ENCODE measurements at regions not wholly inside any gene's neighbourhood (a gene's known extent, or its start where the extent isn't known, plus 50 kb on each side); places are given as distances from the start of the nearest gene placed in this dataset.

GRCh38 chr1:244953901-244954300, 89.6 kb upstream of the HNRNPU start:
- H3K27me3 ChIP-seq (ENCODE audit: insufficient read depth, low read depth): no peaks in the 10 kb centered on the region
- H4K20me1 ChIP-seq (ENCODE audit: insufficient read depth): no peaks in the 10 kb centered on the region
- H3K4me3 ChIP-seq (IDR thresholded peaks at IDR 0.05; ENCODE audit: insufficient read depth, low read depth, low read length): no peak overlapping the region
- H3K36me3 ChIP-seq (ENCODE audit: insufficient read depth): no peaks in the 10 kb centered on the region
- H2AFZ ChIP-seq (ENCODE audit: low read depth): no peak overlapping the region
- H3K4me2 ChIP-seq: no peak overlapping the region
- TF ChIP-seq, protein P1, sequence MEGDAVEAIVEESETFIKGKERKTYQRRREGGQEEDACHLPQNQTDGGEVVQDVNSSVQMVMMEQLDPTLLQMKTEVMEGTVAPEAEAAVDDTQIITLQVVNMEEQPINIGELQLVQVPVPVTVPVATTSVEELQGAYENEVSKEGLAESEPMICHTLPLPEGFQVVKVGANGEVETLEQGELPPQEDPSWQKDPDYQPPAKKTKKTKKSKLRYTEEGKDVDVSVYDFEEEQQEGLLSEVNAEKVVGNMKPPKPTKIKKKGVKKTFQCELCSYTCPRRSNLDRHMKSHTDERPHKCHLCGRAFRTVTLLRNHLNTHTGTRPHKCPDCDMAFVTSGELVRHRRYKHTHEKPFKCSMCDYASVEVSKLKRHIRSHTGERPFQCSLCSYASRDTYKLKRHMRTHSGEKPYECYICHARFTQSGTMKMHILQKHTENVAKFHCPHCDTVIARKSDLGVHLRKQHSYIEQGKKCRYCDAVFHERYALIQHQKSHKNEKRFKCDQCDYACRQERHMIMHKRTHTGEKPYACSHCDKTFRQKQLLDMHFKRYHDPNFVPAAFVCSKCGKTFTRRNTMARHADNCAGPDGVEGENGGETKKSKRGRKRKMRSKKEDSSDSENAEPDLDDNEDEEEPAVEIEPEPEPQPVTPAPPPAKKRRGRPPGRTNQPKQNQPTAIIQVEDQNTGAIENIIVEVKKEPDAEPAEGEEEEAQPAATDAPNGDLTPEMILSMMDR (conservative IDR thresholded peaks at IDR 0.05; ENCODE audit: low read depth, low read length): no peak
- H3K27ac ChIP-seq: no peak overlapping the region
- no peaks in the 10 kb centered on the region for H3K79me2 ChIP-seq (ENCODE audit: insufficient read depth, low read depth)
- H3K9ac ChIP-seq: no peak overlapping the region
- no peaks in the 10 kb centered on the region for H3K4me1 ChIP-seq (ENCODE audit: low read depth, poor library complexity, severe bottlenecking)

DNA sequence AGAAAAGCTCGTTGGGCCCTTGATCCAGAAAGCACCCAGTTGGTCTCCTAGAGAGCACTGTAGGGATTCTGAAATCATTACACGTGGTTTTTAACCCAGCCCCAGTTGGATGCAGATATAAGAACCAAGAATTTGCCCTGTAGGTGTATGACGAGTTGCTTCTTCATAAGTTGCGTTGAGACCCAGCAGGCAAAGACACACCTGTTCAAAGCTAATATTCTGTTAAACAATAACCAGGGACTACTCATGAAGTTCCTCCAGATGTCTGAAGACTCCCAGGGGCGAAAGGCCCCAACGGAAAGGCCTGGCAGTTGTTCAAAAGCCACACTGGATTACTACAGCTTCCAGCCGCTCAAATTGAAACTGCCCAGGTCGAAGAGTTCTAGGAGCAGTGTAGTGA, 88.6 kb upstream of the HNRNPU start:
- Histone ChIP-seq H3K27me3 (ENCODE audit: insufficient read depth, low read depth) (no peaks in the 10 kb centered on the region), H3K27ac (no peak overlapping the region), H2AFZ (ENCODE audit: low read depth) (no peak overlapping the region), H3K79me2 (ENCODE audit: insufficient read depth, low read depth) (no peaks in the 10 kb centered on the region), H3K9ac (no peak overlapping the region), H3K4me3 (IDR thresholded peaks at IDR 0.05; ENCODE audit: insufficient read depth, low read depth, low read length) (no peak overlapping the region), H3K4me2 (no peak overlapping the region), H4K20me1 (ENCODE audit: insufficient read depth) (no peaks in the 10 kb centered on the region), H3K4me1 (ENCODE audit: low read depth, poor library complexity, severe bottlenecking) (no peaks in the 10 kb centered on the region), H3K36me3 (ENCODE audit: insufficient read depth) (no peaks in the 10 kb centered on the region)
- TF ChIP-seq, protein P1 (conservative IDR thresholded peaks at IDR 0.05; ENCODE audit: low read depth, low read length): no peak

DNA sequence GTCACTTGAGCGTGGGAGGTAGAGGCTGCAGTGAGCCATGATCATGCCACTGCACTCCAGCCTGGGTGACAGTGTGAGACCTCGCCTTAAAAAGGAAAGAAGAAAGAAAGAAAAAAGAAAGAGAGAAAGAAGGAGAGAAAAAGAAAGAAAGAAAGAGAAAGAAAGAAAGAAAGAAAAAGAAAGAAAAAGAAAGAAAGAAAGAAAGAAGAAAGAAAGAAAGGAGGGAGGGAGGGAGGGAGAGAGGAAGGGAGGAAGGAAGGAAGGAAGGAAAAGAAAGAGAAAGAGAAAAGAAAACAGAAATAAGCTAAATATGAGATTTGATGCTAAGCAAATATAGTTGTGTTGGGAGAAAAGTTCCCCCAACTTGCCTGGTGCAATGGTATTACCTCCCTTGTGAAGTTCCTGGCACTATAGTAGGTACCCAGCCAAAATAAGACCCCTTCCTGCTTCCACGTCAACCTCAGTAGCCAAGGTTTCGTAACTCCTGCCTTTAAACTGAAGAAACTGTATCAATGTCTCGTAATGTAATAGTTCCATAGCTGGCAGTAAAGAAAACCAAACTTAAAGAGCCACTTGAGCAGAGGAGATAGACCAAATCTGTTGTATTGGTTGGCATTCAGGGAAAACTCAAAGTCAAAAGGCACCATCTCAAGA, 88.1 kb upstream of the HNRNPU start:
- H3K9ac ChIP-seq: no peak overlapping the region
- no peak overlapping the region for H3K4me2 ChIP-seq
- no peak overlapping the region for H3K27ac ChIP-seq
- H2AFZ ChIP-seq (ENCODE audit: low read depth): no peak overlapping the region
- TF ChIP-seq, protein P1 (conservative IDR thresholded peaks at IDR 0.05; ENCODE audit: low read depth, low read length): no peak
- no peak overlapping the region for H3K4me3 ChIP-seq (IDR thresholded peaks at IDR 0.05; ENCODE audit: insufficient read depth, low read depth, low read length)
- H3K79me2 ChIP-seq (ENCODE audit: insufficient read depth, low read depth): no peaks in the 10 kb centered on the region
- H4K20me1 ChIP-seq (ENCODE audit: insufficient read depth): no peaks in the 10 kb centered on the region
- H3K4me1 ChIP-seq (ENCODE audit: low read depth, poor library complexity, severe bottlenecking): no peaks in the 10 kb centered on the region
- H3K27me3 ChIP-seq (ENCODE audit: insufficient read depth, low read depth): no peaks in the 10 kb centered on the region
- H3K36me3 ChIP-seq (ENCODE audit: insufficient read depth): no peaks in the 10 kb centered on the region

DNA sequence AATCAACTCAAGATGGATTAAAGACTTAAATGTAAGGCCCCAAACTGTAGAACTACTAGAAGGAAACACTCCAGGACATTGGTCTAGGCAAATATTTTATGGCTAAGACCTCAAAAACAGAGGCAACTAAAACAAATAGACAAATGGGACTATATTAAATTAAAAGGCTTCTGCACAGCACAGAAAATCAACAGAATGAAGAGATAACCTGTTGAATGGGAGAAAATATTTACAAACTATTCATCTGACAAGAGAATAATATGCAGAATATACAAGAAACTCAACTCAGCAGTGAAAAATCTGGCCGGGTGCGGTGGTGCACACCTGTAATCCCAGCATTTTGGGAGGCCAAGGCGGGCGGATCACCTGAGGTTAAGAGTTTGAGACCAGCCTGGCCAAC, 84.1 kb upstream of the HNRNPU start:
- Histone ChIP-seq H3K4me2 (no peak overlapping the region), H2AFZ (ENCODE audit: low read depth) (no peak overlapping the region), H3K4me3 (IDR thresholded peaks at IDR 0.05; ENCODE audit: insufficient read depth, low read depth, low read length) (no peak overlapping the region), H4K20me1 (ENCODE audit: insufficient read depth) (no peaks in the 10 kb centered on the region), H3K36me3 (ENCODE audit: insufficient read depth) (no peaks in the 10 kb centered on the region), H3K79me2 (ENCODE audit: insufficient read depth, low read depth) (no peaks in the 10 kb centered on the region), H3K9ac (no peak overlapping the region), H3K4me1 (ENCODE audit: low read depth, poor library complexity, severe bottlenecking) (peaks cover 16% of the 10 kb centered on the region), H3K27ac (no peak overlapping the region), H3K27me3 (ENCODE audit: insufficient read depth, low read depth) (no peaks in the 10 kb centered on the region)
- TF ChIP-seq, protein P1 (conservative IDR thresholded peaks at IDR 0.05; ENCODE audit: low read depth, low read length): no peak

All from KMS-11 (cell line).